Smooth muscle cell (in vitro differentiated cells): ENCODE measurements at regions not wholly inside any gene's neighbourhood (a gene's known extent, or its start where the extent isn't known, plus 50 kb on each side); places are given as distances from the start of the nearest gene placed in this dataset.
"Not testable (repeated sequence)": the region's sequence is repeated elsewhere in the genome, so short reads cannot be mapped to it uniquely, and the experiment has no call there.

Experiments used
- DNase-seq: peaks from one replicate; lab custom pipeline; 2025; ENCODE audit not compliant: unreplicated experiment; lab: John Stamatoyannopoulos, UW
- H2AFZ ChIP-seq: fragments of 200-600 bp; sonication (generic); 2 replicates; pipeline ENCODE4 v1.6.0; 2016; ENCODE audit warnings: antibody characterized with exemption, low read depth, mild to moderate bottlenecking
- H3F3A ChIP-seq: fragments of 200-600 bp; sonication (generic); 2 replicates; pipeline ENCODE4 v1.6.0; 2017; ENCODE audit warnings: antibody characterized with exemption, low read depth
- H3K27ac ChIP-seq: fragments of 200-600 bp; sonication (generic); 2 replicates; pipeline ENCODE4 v1.5.1; 2016; ENCODE audit warnings: low read depth, mild to moderate bottlenecking
- H3K27me3 ChIP-seq: fragments of 200-600 bp; sonication (generic); 2 replicates; pipeline ENCODE4 v1.6.1; 2016; ENCODE audit warnings: low read depth, mild to moderate bottlenecking
- H3K36me3 ChIP-seq: fragments of 200-600 bp; sonication (generic); 2 replicates; pipeline ENCODE4 v1.5.1; 2016; ENCODE audit warnings: low read depth
- H3K4me1 ChIP-seq: fragments of 200-600 bp; sonication (generic); 2 replicates; pipeline ENCODE4 v1.5.1; 2016; ENCODE audit warnings: low read depth
- H3K4me2 ChIP-seq: fragments of 200-600 bp; sonication (generic); 2 replicates; pipeline ENCODE4 v1.6.0; 2016; ENCODE audit warnings: mild to moderate bottlenecking
- H3K4me3 ChIP-seq: fragments of 200-600 bp; sonication (generic); 2 replicates; pipeline ENCODE4 v1.5.1; 2016; ENCODE audit warnings: mild to moderate bottlenecking
- H3K79me2 ChIP-seq: fragments of 200-600 bp; sonication (generic); 2 replicates; pipeline ENCODE4 v1.6.0; 2016; ENCODE audit warnings: low read depth, mild to moderate bottlenecking
- H3K9ac ChIP-seq: fragments of 200-600 bp; sonication (generic); 2 replicates; pipeline ENCODE4 v1.6.0; 2016; ENCODE audit warnings: low read depth
- H3K9me3 ChIP-seq: fragments of 200-600 bp; sonication (generic); replicated peaks from 2 replicates; pipeline ENCODE4 v1.5.1; 2016; ENCODE audit warnings: low read depth
- H4K20me1 ChIP-seq: fragments of 200-600 bp; sonication (generic); 2 replicates; pipeline ENCODE4 v1.6.0; 2016; ENCODE audit warnings: low read depth
- WGBS: methylation state at CpG from one replicate; pipeline ENCODE4 v1.1.7; 2016; ENCODE audit warnings: low lambda C conversion rate; 5-methylcytosine and 5-hydroxymethylcytosine counted together
- TF ChIP-seq, protein P1 (sequence below): fragments of 200-600 bp; sonication (generic); IDR thresholded peaks from 2 replicates; pipeline ENCODE4 v1.5.1; 2017; ENCODE audit warnings: borderline replicate concordance, mild to moderate bottlenecking, antibody characterized with exemption; ENCODE audit not compliant: insufficient read depth, poor library complexity, severe bottlenecking

DNA sequence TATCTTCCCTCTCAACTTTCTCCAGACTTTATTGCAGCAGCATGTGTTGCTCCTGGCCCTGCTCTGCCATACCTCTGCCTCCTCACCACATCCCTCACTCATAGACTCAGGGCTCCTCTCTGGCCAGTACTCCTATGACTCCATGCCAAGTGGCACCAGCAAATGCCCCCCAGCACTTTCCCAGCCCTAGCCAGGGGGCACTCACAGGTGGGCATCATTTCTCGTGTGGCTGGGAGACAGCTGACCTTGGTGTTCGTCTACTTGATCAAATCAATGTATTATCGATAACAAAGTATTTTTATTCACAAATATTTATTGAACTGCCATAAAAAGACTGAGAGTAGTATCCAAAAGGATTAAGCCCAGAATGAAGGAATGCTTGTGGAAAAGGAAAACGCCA is 418.2 kb downstream of the FAM72C start:
- no peak overlapping the region for H3K4me2 ChIP-seq
- no peaks in the 10 kb centered on the region for H3F3A ChIP-seq
- H3K36me3 ChIP-seq: no peaks in the 10 kb centered on the region
- H3K79me2 ChIP-seq: no peaks in the 10 kb centered on the region
- no peaks in the 10 kb centered on the region for H4K20me1 ChIP-seq
- TF ChIP-seq, protein P1, sequence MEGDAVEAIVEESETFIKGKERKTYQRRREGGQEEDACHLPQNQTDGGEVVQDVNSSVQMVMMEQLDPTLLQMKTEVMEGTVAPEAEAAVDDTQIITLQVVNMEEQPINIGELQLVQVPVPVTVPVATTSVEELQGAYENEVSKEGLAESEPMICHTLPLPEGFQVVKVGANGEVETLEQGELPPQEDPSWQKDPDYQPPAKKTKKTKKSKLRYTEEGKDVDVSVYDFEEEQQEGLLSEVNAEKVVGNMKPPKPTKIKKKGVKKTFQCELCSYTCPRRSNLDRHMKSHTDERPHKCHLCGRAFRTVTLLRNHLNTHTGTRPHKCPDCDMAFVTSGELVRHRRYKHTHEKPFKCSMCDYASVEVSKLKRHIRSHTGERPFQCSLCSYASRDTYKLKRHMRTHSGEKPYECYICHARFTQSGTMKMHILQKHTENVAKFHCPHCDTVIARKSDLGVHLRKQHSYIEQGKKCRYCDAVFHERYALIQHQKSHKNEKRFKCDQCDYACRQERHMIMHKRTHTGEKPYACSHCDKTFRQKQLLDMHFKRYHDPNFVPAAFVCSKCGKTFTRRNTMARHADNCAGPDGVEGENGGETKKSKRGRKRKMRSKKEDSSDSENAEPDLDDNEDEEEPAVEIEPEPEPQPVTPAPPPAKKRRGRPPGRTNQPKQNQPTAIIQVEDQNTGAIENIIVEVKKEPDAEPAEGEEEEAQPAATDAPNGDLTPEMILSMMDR: no peak
- H2AFZ ChIP-seq: no peak overlapping the region
- H3K9me3 ChIP-seq: no peaks in the 10 kb centered on the region
- no peaks in the 10 kb centered on the region for H3K4me1 ChIP-seq
- H3K27ac ChIP-seq: no peak overlapping the region
- no peak for DNase-seq
- no peak overlapping the region for H3K4me3 ChIP-seq
- 69% methylated on average over 4 of the region's 4 CpGs for WGBS
- H3K27me3 ChIP-seq: no peaks in the 10 kb centered on the region
- no peak overlapping the region for H3K9ac ChIP-seq

DNA sequence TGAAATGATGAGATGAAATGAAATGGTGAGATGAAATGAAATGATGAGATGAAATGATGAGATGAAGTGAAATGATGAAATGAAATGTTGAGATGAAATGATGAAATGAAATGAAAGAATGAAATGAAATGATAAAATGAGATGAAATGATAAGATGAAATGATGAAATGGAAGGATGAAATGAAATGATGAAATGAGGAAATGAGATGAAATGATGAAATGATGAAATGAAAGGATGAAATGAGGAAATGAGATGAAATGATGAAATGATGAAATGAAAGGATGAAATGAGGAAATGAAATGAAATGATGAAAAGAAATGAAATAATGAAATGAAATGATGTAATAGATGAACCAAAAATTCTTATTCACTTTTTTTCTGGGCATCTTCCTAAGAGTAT is 467.1 kb downstream of the FAM72C start:
- not testable (repeated sequence) for H3F3A ChIP-seq, H2AFZ ChIP-seq, H3K9me3 ChIP-seq, H3K4me1 ChIP-seq, H4K20me1 ChIP-seq, H3K27me3 ChIP-seq, DNase-seq, H3K27ac ChIP-seq, H3K9ac ChIP-seq, H3K79me2 ChIP-seq, H3K4me2 ChIP-seq, H3K4me3 ChIP-seq, H3K36me3 ChIP-seq

- not testable (repeated sequence) for H3K27ac ChIP-seq, H3K9me3 ChIP-seq, H3K79me2 ChIP-seq, H4K20me1 ChIP-seq, H3K9ac ChIP-seq, H3K36me3 ChIP-seq, DNase-seq, H3K4me1 ChIP-seq, H3K27me3 ChIP-seq, H3F3A ChIP-seq, H2AFZ ChIP-seq, H3K4me2 ChIP-seq, H3K4me3 ChIP-seq
- no CpG with 5 or more reads among the region's 2 CpGs for WGBS
These were observed 467.7 kb downstream of the FAM72C start for GRCh38 chr1:143504080-143504479.

- H4K20me1 ChIP-seq, H3K4me1 ChIP-seq, H3F3A ChIP-seq, H3K4me3 ChIP-seq, H3K79me2 ChIP-seq, H3K9me3 ChIP-seq, H3K27me3 ChIP-seq, H3K9ac ChIP-seq, H2AFZ ChIP-seq, H3K4me2 ChIP-seq, H3K36me3 ChIP-seq, H3K27ac ChIP-seq, DNase-seq: not testable (repeated sequence)
- 74% methylated on average over 2 of the region's 2 CpGs for WGBS
These were observed 468.7 kb downstream of the FAM72C start for GRCh38 chr1:143503048-143503447.

- not testable (repeated sequence) for H3K36me3 ChIP-seq, H4K20me1 ChIP-seq, H3K9ac ChIP-seq, H3K9me3 ChIP-seq, H2AFZ ChIP-seq, H3F3A ChIP-seq, H3K27me3 ChIP-seq, DNase-seq, H3K4me1 ChIP-seq, H3K79me2 ChIP-seq, H3K27ac ChIP-seq, H3K4me3 ChIP-seq, H3K4me2 ChIP-seq
- 62% methylated on average over 3 of the region's 4 CpGs for WGBS
These were observed 469.7 kb downstream of the FAM72C start for GRCh38 chr1:143502038-143502437.

- not testable (repeated sequence) for H2AFZ ChIP-seq, H3K4me2 ChIP-seq, H3K9ac ChIP-seq, H3K27me3 ChIP-seq, H3K79me2 ChIP-seq, H3K4me1 ChIP-seq, H3K9me3 ChIP-seq, H3K27ac ChIP-seq, H3K4me3 ChIP-seq, DNase-seq, H4K20me1 ChIP-seq, H3K36me3 ChIP-seq, H3F3A ChIP-seq
- 63% methylated on average over 60 of the region's 85 CpGs for WGBS
These were observed 473.6 kb downstream of the FAM72C start for GRCh38 chr1:143498059-143498749.
